ENCODE measurements at regions not wholly inside any gene's neighbourhood (a gene's known extent, or its start where the extent isn't known, plus 50 kb on each side); places are given as distances from the start of the nearest gene placed in this dataset.
A peak's percentile ranks its signal among the peaks of the same experiment; 100 is the strongest.
"Not testable (repeated sequence)": the region's sequence is repeated elsewhere in the genome, so short reads cannot be mapped to it uniquely, and the experiment has no call there.

GRCh38 chr9:110029429-110029955 lies 178.5 kb downstream of the C9orf152 start:
- DNase-seq = no peak

GRCh38 chr9:110029956-110030480 lies 177.9 kb downstream of the C9orf152 start:
- DNase-seq = no peak

- DNase-seq = no peak
Measured at GRCh38 chr9:110030632-110031031, 177.3 kb downstream of the C9orf152 start.

- DNase-seq = no peak
Measured at GRCh38 chr9:110031511-110032173, 176.3 kb downstream of the C9orf152 start.

- DNase-seq = not testable (repeated sequence)
Measured at GRCh38 chr9:110032532-110032931, 175.4 kb downstream of the C9orf152 start.

GRCh38 chr9:110033869-110034268 lies 174.1 kb downstream of the C9orf152 start:
- DNase-seq = no peak

- DNase-seq = no peak
Measured at GRCh38 chr9:110036286-110036685, 171.7 kb downstream of the C9orf152 start.

- no peak for DNase-seq
Measured at GRCh38 chr9:110040788-110041187, 167.2 kb downstream of the C9orf152 start.

- no peak for DNase-seq
Measured at GRCh38 chr9:110041452-110041851, 166.5 kb downstream of the C9orf152 start.

- no peak for DNase-seq
Measured at GRCh38 chr9:110047232-110047954, 160.6 kb downstream of the C9orf152 start.

- DNase-seq = no peak
Measured at GRCh38 chr9:110047955-110048402, 160.0 kb downstream of the C9orf152 start.

- peak; percentile 14 for DNase-seq
Measured at GRCh38 chr9:110048403-110048975, 159.5 kb downstream of the C9orf152 start.

- no peak for DNase-seq
Measured at GRCh38 chr9:110048976-110049698, 158.8 kb downstream of the C9orf152 start.

- DNase-seq = peak; percentile 4
Measured at GRCh38 chr9:110049699-110050450, 158.1 kb downstream of the C9orf152 start.

GRCh38 chr9:110050925-110051355 lies 157.0 kb downstream of the C9orf152 start:
- DNase-seq = no peak

GRCh38 chr9:110056062-110056461 lies 151.9 kb downstream of the C9orf152 start:
- no peak for DNase-seq

- DNase-seq = peak; percentile 24
Measured at GRCh38 chr9:110058304-110058953, 149.5 kb downstream of the C9orf152 start.

- DNase-seq = no peak
Measured at GRCh38 chr9:110059461-110059860, 148.5 kb downstream of the C9orf152 start.

- DNase-seq = no peak
Measured at GRCh38 chr9:110064803-110065202, 143.2 kb downstream of the C9orf152 start.

- DNase-seq = no peak
Measured at GRCh38 chr9:110065532-110065931, 142.4 kb downstream of the C9orf152 start.

GRCh38 chr9:110066929-110067716 lies 140.8 kb downstream of the C9orf152 start:
- no peak for DNase-seq

All from NCI-H526 treated with DMSO at 0.1 percent for 48 hours (cell line).